Neural progenitor cell (in vitro differentiated cells): ENCODE measurements at regions not wholly inside any gene's neighbourhood (a gene's known extent, or its start where the extent isn't known, plus 50 kb on each side); places are given as distances from the start of the nearest gene placed in this dataset.

ENCODE experiments used
- EZH2 ChIP-seq: fragments of 200-600 bp; sonication (generic); IDR thresholded peaks from 2 replicates; pipeline ENCODE4 v1.6.1; 2017; ENCODE audit warnings: antibody characterized with exemption, mild to moderate bottlenecking, moderate library complexity
- TF ChIP-seq, protein P1 (sequence below): fragments of 200-600 bp; sonication (generic); IDR thresholded peaks from 2 replicates; pipeline ENCODE4 v1.5.1; 2017; ENCODE audit warnings: antibody characterized with exemption, mild to moderate bottlenecking

DNA sequence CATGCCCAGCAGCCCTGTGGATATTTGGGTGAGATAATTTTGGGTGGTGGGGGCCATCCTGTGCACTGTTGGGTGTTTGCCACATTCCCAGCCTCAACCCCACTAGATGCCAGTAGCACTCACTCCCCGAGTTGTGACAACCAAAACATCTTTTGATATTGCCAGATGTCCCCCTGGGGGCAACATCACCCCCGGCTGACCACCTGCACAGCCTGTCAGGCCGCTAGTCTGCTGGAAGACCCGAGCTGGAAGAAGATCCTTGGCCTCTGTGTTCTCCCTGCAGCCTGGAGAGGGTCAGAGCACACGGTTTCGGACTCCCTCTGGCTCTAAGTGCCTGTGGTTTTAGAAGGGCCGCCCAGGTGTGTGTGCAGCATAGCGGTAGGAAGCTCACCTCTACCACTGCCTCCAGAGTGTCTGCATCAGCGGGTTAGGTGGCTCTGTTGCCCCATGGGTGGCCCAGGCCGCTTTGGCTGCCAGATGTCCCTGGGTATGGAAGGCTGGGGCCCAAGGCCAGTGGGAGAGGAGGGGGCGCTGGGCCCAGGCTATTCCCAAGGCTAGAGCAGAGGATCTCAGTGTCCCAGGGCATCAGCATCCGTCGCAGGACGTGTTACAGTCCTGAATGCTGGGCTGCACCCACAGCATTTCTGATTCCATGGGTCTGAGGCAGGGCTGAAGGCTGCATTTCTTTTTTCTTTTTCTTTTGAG, 195.8 kb upstream of the GSE1 start:
- no peak for TF ChIP-seq EZH2
- TF ChIP-seq, protein P1, sequence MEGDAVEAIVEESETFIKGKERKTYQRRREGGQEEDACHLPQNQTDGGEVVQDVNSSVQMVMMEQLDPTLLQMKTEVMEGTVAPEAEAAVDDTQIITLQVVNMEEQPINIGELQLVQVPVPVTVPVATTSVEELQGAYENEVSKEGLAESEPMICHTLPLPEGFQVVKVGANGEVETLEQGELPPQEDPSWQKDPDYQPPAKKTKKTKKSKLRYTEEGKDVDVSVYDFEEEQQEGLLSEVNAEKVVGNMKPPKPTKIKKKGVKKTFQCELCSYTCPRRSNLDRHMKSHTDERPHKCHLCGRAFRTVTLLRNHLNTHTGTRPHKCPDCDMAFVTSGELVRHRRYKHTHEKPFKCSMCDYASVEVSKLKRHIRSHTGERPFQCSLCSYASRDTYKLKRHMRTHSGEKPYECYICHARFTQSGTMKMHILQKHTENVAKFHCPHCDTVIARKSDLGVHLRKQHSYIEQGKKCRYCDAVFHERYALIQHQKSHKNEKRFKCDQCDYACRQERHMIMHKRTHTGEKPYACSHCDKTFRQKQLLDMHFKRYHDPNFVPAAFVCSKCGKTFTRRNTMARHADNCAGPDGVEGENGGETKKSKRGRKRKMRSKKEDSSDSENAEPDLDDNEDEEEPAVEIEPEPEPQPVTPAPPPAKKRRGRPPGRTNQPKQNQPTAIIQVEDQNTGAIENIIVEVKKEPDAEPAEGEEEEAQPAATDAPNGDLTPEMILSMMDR, result no peak
